ENCODE measurements at regions not wholly inside any gene's neighbourhood (a gene's known extent, or its start where the extent isn't known, plus 50 kb on each side); places are given as distances from the start of the nearest gene placed in this dataset.

GRCh38 chr16:9663588-9663987, 518.6 kb downstream of the GRIN2A start:
- TF ChIP-seq CTCF (IDR thresholded peaks at IDR 0.05) = no peak
- no peak for TF ChIP-seq POLR2AphosphoS5 (IDR thresholded peaks at IDR 0.05; ENCODE audit: low read depth, low read length)
- TF ChIP-seq TCF7L2 (IDR thresholded peaks at IDR 0.05; ENCODE audit: low read depth, low read length) = no peak
- TF ChIP-seq REST (IDR thresholded peaks at IDR 0.05; ENCODE audit: insufficient read depth in 1 of 2, low read depth in 2 of 2, low read length in 1 of 2) = no peak
- TF ChIP-seq SIN3A (IDR thresholded peaks at IDR 0.05; ENCODE audit: borderline replicate concordance, insufficient read depth, low read depth, low read length) = no peak
